ENCODE measurements at regions not wholly inside any gene's neighbourhood (a gene's known extent, or its start where the extent isn't known, plus 50 kb on each side); places are given as distances from the start of the nearest gene placed in this dataset.
A peak's percentile ranks its signal among the peaks of the same experiment; 100 is the strongest.
"Not testable (repeated sequence)": the region's sequence is repeated elsewhere in the genome, so short reads cannot be mapped to it uniquely, and the experiment has no call there.

DNA sequence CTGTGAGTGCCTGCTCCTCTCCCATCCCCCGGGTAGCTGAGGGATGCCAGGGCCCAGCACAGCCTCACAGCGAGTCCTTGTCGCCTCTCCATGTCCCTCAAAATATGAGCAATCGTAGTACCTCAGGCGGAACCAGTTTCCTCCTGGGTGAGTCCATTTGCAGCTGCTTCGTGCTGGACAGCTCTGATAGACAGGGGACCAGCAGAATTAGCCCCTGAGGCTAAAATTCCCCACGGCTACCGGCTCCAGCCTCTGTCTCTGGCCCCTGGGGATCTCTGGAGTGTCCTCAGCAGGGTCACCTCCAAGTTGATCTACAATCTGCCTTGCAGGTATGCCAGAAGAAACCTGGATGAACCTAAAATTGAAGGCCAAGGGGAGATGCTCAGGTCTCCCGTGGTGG, 115.8 kb upstream of the FBXL7 start:
- no peak for DNase-seq (ENCODE audit: low spot score)

DNA sequence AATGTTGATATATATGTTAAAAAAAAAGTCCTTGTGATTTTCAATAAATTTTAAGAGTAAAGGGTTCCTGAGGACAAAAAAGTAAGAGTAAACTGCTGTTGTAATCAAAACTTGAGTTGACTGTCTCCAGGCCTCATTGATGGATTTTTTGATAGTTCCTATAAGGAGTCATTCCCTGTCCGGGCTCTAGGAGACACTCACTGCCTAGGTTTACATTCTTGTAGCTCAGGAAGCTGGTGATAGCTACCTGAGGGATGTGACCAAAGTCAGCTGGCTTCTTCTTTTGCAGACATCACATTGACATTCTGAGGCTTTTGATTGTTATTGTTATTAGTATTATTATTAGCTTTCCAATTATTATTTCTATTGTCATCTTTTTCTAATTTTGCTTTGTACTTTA, 116.5 kb upstream of the FBXL7 start:
- DNase-seq (ENCODE audit: low spot score) = peak; percentile 13

DNA sequence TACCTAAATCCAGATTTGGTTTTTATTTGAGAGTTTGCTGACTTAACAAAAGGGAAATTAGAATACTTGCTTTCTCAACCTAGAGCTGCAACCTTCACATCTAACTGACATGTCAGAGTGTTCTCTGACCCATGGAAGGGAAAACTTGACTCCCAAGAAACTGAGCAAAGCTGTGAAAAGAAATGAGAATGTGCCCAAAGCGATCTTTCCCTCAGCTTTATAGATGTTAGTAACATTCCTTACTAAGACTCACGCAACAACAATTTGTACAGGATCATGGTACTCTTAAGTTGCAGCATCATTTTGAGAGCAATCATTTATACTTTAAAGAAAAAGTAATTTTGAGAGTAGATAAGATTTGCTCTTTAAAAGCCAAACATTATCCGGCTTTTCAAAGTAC, 117.0 kb upstream of the FBXL7 start:
- DNase-seq (ENCODE audit: low spot score) = no peak

- no peak for DNase-seq (ENCODE audit: low spot score)
Observed at GRCh38 chr5:15377573-15378340, 122.2 kb upstream of the FBXL7 start.

GRCh38 chr5:15376803-15377202, 123.2 kb upstream of the FBXL7 start:
- no peak for DNase-seq (ENCODE audit: low spot score)

- DNase-seq (ENCODE audit: low spot score) = no peak
Observed at GRCh38 chr5:15376088-15376487, 123.9 kb upstream of the FBXL7 start.

DNA sequence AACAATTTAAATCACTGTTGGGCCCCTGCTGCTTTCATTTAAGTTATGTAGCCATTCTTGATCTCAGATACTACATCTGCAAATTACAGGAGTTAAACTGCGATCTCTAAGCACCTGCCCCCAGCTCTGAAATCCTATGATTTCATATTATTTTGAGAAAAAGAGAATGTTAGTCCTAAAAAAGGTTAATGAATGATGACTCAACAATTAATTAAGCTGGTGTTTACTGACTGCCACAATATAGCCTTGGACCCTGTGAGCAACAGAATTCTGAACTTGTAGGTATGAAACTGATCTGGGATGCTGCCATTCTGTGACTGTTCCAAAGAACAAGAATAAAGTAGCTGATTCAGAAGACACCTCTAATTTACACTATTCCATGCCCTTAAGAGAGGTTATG, 124.4 kb upstream of the FBXL7 start:
- DNase-seq (ENCODE audit: low spot score) = no peak

DNA sequence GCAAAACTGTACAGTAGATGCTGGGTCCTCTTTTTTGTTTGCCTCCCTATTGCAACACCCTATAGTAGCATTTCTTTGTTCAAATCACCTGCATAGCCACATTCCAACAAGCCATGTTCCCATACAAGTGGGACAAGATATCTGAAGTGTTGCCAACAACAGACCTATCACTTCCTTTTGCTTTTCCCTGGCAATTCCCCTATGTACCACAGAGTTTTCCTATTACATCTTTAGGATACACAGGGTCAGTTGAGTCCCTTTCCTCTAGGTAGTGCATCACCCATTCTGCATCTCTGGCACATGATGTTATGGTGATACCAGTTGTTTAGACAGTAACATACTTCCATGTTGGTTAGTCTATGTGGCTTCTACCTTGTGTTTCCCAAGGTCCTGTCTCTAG, 125.1 kb upstream of the FBXL7 start:
- no peak for DNase-seq (ENCODE audit: low spot score)

GRCh38 chr5:15373151-15373550, 126.8 kb upstream of the FBXL7 start:
- DNase-seq (ENCODE audit: low spot score) = no peak

DNA sequence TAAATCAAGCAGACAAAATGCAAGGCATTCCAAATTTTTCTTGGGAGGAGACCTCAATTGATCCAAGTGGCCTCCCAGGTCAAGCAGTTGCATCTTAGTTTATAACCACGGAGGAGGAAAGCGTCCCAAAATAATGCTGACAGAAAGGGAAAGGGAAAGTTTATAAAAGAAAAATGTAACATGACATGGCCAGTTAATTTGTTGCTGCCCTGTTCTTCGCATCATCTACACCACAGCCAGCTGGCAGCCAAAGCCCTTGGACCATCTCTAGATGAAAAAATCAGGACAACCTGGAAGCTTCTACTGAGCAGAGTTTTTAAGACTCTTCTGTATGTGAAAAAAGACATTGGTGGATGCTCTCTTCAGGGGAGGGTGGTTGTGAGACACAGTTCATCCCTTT, 128.8 kb upstream of the FBXL7 start:
- no peak for DNase-seq (ENCODE audit: low spot score)

- no peak for DNase-seq (ENCODE audit: low spot score)
Observed at GRCh38 chr5:15368835-15369234, 131.1 kb upstream of the FBXL7 start.

DNA sequence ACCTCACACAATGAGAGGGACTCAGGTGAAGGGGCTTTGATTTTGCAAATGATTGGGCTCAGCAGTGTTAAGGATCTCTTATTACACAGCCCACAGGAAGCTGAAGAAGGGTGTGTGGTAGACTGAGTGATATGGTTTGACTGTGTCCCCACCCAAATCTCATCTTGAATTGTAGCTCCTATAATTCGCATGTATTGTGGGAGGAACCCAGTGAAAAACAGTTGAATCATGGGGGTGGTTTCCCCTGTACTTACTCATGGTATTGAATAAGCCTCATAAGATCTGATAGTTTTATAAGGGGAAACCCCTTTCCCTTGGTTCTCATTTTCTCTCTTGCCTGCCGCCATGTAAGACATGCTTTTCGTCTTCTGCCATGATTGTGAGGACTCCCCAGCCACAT, 132.5 kb upstream of the FBXL7 start:
- DNase-seq (ENCODE audit: low spot score) = no peak

DNA sequence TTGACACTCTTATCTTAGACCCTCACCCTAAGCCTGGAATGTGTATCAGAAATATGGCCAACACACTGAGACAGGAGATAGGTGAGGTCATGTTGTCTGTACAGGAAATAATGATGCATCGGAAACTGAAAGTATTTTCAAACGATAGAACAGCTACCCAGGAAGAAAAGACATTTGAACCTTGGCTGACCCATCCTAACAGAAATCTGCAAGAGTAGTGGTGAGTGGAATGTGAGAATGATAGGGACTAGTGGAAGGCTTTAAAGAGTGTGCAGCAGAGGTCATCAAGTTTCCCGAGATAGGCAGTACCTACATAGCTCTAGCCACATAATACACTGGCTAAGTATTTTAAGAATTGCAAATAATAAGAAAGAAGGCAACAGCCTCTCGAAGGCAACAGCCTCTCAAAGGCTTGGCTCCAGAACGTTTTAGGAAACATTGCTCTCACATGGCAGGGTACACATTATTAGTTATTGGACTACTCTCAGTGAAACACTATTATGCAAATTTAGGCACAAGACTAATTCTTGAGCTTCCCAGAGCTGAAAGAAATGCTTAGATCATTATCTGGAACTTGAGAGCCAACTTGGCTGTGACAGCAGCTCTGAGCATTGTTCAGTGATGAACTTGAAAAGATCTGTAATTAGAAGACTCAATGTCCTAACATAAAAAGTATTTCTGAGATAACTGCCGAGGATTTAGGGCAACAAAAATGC, 133.1 kb upstream of the FBXL7 start:
- no peak for DNase-seq (ENCODE audit: low spot score)

DNA sequence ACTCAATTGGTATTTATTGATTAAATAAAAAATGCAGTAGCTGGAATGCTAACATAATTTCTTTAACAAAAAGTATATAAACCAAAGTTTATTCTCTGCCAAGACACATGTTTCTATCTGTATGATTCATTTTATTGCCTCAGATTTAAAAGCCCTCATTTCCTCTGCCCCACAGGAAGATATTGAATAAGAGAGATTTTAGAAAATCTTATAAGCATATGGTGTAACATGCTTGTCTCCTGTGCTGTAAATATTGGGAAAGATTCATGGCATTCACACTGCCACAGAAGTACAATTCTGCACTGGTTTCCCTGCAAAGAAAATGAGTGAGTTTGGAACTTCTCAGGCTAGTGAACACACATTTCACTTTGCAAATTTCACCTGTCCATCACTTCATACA, 134.9 kb upstream of the FBXL7 start:
- DNase-seq (ENCODE audit: low spot score) = no peak

- DNase-seq (ENCODE audit: low spot score) = no peak
Observed at GRCh38 chr5:15363601-15364000, 136.4 kb upstream of the FBXL7 start.

DNA sequence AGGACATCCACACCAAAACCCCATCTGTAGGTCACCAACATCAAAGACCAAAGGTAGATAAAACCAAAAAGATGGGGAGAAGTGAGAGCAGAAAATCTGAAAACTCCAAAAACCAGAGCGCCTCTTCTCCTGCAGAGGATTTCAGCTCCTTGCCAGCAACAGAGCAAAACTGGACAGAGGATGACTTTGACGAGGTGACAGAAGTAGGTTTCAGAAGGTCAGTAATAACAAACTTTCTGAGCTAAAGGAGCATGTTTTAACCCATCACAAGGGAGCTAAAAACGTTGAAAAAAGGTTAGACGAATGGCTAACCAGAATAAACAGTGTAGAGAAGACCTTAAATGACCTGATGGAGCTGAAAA, 142.9 kb upstream of the FBXL7 start:
- not testable (repeated sequence) for DNase-seq (ENCODE audit: low spot score)

- not testable (repeated sequence) for DNase-seq (ENCODE audit: low spot score)
Observed at GRCh38 chr5:15356308-15357091, 143.5 kb upstream of the FBXL7 start.

DNA sequence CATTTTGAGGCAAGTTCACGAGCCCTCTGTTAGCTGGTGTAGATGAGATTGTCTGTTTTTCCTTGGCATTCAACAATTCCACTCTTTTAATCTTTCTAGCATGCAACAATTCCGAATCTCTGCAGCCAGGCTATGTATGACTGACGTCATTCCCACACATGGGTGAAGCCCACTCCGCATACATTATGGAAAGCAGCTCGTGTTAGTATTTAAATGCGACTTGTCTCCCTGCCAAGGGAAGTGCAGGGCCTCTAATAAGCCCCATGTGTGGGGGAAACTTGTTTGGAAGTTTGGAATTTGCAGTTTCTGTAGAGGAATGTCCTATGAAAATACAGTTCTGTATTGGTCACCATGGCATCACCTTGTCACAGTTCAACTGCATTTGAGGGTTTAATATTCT, 146.0 kb upstream of the FBXL7 start:
- no peak for DNase-seq (ENCODE audit: low spot score)

- no peak for DNase-seq (ENCODE audit: low spot score)
Observed at GRCh38 chr5:15353086-15353645, 146.8 kb upstream of the FBXL7 start.

- no peak for DNase-seq (ENCODE audit: low spot score)
Observed at GRCh38 chr5:15350614-15351013, 149.4 kb upstream of the FBXL7 start.

DNA sequence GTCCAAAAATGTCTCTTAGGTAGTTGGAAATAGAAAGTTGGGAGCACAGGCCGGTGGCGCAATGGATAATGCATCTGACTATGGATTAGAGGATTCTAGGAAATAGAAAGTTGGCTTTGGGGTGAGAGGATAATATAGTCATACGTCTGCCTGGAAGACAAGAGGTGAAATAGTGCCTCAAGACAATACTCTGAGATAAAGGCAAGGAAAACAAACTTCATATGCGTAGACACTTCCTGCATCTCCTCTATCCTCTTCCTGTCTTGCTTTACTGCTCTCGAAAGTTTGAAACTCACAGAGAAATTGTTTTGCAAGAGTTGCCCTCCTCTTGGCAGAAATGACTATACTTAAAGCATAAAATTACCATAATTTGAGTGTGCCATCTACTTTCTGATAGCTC, 153.2 kb upstream of the FBXL7 start:
- no peak for DNase-seq (ENCODE audit: low spot score)

DNA sequence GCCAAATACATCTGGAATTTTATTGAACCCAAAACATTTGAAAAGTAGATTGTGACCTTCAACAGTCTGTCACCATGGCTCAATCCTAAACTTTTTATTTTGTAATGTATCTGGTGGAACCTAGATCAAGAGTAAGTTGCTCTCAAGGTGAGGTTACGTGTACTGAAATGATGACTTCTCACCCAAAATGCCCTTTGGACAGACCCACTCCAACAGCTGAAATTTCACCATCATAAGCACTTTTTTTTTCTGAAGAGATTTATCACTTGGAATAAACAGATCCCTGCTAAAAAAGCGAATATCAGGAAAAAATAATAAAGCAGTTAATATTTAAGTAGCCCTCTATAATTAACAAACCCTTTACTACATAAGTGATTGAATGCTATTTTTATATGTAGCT, 155.0 kb upstream of the FBXL7 start:
- no peak for DNase-seq (ENCODE audit: low spot score)

GRCh38 chr5:15338546-15338945, 161.4 kb upstream of the FBXL7 start:
- no peak for DNase-seq (ENCODE audit: low spot score)

All from AG08396 (cell line).